ENCODE measurements at regions not wholly inside any gene's neighbourhood (a gene's known extent, or its start where the extent isn't known, plus 50 kb on each side); places are given as distances from the start of the nearest gene placed in this dataset.

DNA sequence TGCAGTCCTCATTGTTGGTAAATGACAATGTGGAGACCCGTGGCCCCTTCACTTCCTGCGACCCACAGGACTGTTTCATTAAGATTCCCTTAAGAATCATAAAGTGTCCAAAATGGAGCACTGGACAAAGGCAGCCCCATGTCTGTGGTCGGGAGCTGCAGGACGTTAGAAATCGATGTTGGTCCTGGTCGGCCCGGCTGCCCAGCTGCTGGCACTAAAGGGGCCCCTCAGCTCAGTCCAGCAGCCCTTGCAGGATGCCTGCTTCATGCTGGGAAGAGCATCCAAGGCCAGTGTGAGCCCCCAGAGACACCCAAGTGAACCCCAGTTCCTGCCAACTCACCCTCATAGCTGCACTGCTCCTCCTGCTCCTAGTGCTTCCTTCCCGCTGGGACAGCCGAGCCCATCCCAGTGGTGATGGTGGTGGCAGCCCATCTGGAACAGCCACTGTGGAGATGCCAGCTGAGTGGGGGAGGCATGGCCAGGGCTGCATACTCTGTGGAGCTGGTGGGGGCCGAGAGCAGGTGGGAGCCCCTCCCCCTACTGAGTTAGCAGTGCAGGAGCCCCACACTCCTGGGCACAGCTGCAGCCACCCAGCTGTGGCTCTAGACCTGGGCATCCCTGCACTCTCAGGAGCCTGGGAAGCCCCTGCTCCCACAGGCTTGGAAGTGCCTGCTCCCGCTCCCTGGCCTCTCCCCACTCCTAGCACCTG is 168.0 kb upstream of the IRX2 start:
- TF ChIP-seq CTCF (conservative IDR thresholded peaks at IDR 0.05; ENCODE audit: low read depth): no peak
- no peak overlapping the region for H3K27ac ChIP-seq
- POLR2A ChIA-PET (ENCODE audit: low non-redundant PET): no interaction called here
- DNase-seq (ENCODE audit: low spot score): no peak
- CTCF ChIA-PET: no interaction called here

DNA sequence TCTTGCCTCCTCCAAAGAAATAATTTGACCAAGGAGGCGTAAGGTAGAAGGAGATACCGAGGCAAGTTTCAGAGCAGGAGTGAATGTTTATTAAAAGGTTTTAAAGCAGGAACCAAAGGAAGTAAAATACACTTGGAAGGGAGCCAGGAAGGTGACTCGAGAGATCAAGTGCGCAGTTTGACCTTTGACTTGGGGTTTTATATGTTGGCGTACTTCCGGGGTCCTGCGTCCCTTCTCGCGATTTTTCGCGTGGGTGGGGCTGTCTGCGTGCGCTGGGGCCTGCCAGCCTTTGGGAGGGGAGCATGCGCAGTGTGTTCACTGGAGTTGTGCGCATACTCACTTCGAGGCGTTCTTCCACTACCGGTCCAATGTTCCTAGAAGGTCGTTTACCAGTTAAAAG is 166.0 kb upstream of the IRX2 start:
- DNase-seq (ENCODE audit: low spot score): no peak
- no peak for TF ChIP-seq CTCF (conservative IDR thresholded peaks at IDR 0.05; ENCODE audit: low read depth)
- ChIA-PET CTCF (no interaction called here), POLR2A (ENCODE audit: low non-redundant PET) (no interaction called here)
- no peak overlapping the region for H3K27ac ChIP-seq

GRCh38 chr5:2917093-2917492 is 165.6 kb upstream of the IRX2 start:
- no peak for TF ChIP-seq CTCF (conservative IDR thresholded peaks at IDR 0.05; ENCODE audit: low read depth)
- POLR2A ChIA-PET (ENCODE audit: low non-redundant PET): no interaction called here
- CTCF ChIA-PET: no interaction called here
- no peak for DNase-seq (ENCODE audit: low spot score)
- H3K27ac ChIP-seq: no peak overlapping the region

DNA sequence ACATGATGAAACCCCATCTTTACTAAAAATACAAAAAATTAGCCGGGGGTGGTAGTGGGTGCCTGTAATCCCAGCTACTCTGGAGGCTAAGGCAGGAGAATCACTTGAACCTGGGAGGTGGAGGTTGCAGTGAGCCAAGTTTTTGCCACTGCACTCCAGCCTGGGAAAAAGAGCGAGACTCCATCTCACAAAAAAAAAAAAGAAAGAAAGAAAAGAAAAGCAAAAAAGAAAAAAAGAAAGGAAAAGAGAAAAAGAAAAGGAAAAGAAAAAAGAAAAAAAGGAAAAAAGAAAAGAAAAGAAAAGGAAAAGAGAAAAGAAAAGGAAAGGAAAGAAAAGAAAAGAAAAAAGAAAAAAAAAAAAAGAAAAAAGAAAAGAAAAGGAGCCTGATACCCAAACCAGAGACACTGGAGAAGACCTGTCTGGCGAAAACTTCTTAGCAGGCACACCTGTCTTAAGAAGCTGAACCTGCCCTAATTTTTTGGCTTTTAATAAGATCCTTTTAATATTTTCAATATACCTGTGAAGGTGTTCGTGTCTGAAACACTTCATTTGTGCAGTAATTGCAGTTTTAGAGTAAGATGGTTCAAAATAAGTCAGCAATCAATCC is 164.7 kb upstream of the IRX2 start:
- H3K27ac ChIP-seq: no peak overlapping the region
- ChIA-PET POLR2A (ENCODE audit: low non-redundant PET) (no interaction called here), CTCF (no interaction called here)
- TF ChIP-seq CTCF (conservative IDR thresholded peaks at IDR 0.05; ENCODE audit: low read depth): no peak
- no peak for DNase-seq (ENCODE audit: low spot score)

GRCh38 chr5:2914981-2915484 is 163.6 kb upstream of the IRX2 start:
- ChIA-PET CTCF (no interaction called here), POLR2A (ENCODE audit: low non-redundant PET) (no interaction called here)
- DNase-seq (ENCODE audit: low spot score): no peak
- H3K27ac ChIP-seq: no peak overlapping the region
- no peak for TF ChIP-seq CTCF (conservative IDR thresholded peaks at IDR 0.05; ENCODE audit: low read depth)

GRCh38 chr5:2914022-2914661 is 162.7 kb upstream of the IRX2 start:
- POLR2A ChIA-PET (ENCODE audit: low non-redundant PET): no interaction called here
- no peak for DNase-seq (ENCODE audit: low spot score)
- H3K27ac ChIP-seq: no peak overlapping the region
- CTCF ChIA-PET: interaction anchor here (0.5 kb wide), 1 partner anchor 323 kb away, joined by 4 read pairs; no protein-coding TSS in a partner anchor
- TF ChIP-seq CTCF (conservative IDR thresholded peaks at IDR 0.05; ENCODE audit: low read depth): no peak
